ENCODE measurements at regions not wholly inside any gene's neighbourhood (a gene's known extent, or its start where the extent isn't known, plus 50 kb on each side); places are given as distances from the start of the nearest gene placed in this dataset.

DNA sequence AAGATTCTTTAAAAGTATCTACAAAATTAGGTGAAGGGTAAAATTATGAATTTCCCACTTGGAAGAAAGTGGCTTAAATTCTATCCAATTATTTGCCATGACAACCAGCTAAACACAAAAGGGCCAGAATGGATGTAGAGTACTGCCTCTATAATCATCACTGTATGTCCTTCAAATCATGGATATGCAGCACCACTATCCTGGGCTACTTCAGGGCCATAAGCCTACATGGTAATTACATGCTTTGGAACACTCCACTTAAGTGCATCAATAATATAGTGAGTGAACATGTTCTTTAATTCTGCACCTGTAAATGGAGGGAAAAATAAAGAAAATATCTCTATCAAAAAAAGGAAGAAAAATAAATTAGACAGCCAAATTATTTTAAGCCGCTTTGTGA is 575.2 kb downstream of the ISL1 start:
- Histone ChIP-seq H3K4me2 (no peak overlapping the region), H3K4me3 (no peak overlapping the region), H4K20me1 (ENCODE audit: insufficient read depth) (no peaks in the 10 kb centered on the region; the same call in 1 of the 2 replicates), H3K4me1 (replicated peaks; ENCODE audit: insufficient read depth) (no peaks in the 10 kb centered on the region), H3K79me2 (ENCODE audit: low read depth) (no peaks in the 10 kb centered on the region), H3K27me3 (ENCODE audit: insufficient read depth, low read depth) (no peaks in the 10 kb centered on the region), H3K9me3 (ENCODE audit: insufficient read depth, low read depth) (no peaks in the 10 kb centered on the region), H3K27ac (no peak overlapping the region), H2AFZ (no peak overlapping the region), H3F3A (ENCODE audit: insufficient read depth, low read depth) (no peaks in the 10 kb centered on the region), H3K9me2 (ENCODE audit: insufficient read depth) (no peaks in the 10 kb centered on the region), H3K36me3 (ENCODE audit: low read depth) (no peaks in the 10 kb centered on the region)
- intact Hi-C loops (cut with micrococcal nuclease; ENCODE audit: unreplicated experiment) = no loop called here
- DNase-seq = no peak
- ChIA-PET POLR2A (ENCODE audit: unreplicated experiment) (no interaction called here), CTCF (no interaction called here)
- BruUV-seq (replicated peaks) = no TSS peak
- TF ChIP-seq EZH2 (IDR thresholded peaks at IDR 0.05; ENCODE audit: low read depth) = no peak

DNA sequence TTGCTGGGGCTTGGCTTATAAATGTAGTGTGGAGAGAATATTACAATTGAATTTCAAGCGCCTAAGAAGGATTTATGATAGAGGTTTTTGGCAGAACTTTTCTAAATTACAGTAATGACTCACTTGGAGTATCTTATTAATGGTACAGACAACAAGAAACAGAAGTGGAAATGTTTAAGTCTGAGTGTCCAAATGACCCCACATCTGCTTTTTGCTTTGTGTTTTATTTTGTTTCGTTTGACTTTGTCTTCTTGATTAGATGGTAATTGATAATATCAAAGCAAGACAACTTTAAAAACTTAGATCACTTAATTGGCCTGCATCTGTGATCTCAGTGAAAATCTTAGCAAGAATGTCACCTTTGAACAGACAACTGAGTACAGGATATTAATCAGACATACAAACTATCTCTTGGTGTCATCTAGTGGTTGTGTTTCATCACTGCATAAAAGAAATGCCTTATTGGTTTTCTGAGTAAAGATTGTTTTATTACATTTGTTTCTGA is 577.4 kb downstream of the ISL1 start:
- Histone ChIP-seq H3K4me2 (no peak overlapping the region), H3K27me3 (ENCODE audit: insufficient read depth, low read depth) (no peaks in the 10 kb centered on the region), H3K79me2 (ENCODE audit: low read depth) (no peaks in the 10 kb centered on the region), H3K36me3 (ENCODE audit: low read depth) (no peaks in the 10 kb centered on the region), H4K20me1 (ENCODE audit: insufficient read depth) (no peaks in the 10 kb centered on the region; the same call in 1 of the 2 replicates), H3K4me3 (no peak overlapping the region), H3K9me3 (ENCODE audit: insufficient read depth, low read depth) (no peaks in the 10 kb centered on the region), H3K9me2 (ENCODE audit: insufficient read depth) (no peaks in the 10 kb centered on the region), H2AFZ (no peak overlapping the region), H3F3A (ENCODE audit: insufficient read depth, low read depth) (no peaks in the 10 kb centered on the region), H3K27ac (no peak overlapping the region), H3K4me1 (replicated peaks; ENCODE audit: insufficient read depth) (no peaks in the 10 kb centered on the region)
- TF ChIP-seq, protein P1, sequence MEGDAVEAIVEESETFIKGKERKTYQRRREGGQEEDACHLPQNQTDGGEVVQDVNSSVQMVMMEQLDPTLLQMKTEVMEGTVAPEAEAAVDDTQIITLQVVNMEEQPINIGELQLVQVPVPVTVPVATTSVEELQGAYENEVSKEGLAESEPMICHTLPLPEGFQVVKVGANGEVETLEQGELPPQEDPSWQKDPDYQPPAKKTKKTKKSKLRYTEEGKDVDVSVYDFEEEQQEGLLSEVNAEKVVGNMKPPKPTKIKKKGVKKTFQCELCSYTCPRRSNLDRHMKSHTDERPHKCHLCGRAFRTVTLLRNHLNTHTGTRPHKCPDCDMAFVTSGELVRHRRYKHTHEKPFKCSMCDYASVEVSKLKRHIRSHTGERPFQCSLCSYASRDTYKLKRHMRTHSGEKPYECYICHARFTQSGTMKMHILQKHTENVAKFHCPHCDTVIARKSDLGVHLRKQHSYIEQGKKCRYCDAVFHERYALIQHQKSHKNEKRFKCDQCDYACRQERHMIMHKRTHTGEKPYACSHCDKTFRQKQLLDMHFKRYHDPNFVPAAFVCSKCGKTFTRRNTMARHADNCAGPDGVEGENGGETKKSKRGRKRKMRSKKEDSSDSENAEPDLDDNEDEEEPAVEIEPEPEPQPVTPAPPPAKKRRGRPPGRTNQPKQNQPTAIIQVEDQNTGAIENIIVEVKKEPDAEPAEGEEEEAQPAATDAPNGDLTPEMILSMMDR (conservative IDR thresholded peaks at IDR 0.05) = peak; percentile 72
- TF ChIP-seq EZH2 (IDR thresholded peaks at IDR 0.05; ENCODE audit: low read depth) = no peak
- ChIA-PET POLR2A (ENCODE audit: unreplicated experiment) (no interaction called here), CTCF (interaction anchor here (0.7 kb wide), 1 partner anchor 997 kb away, joined by 3 read pairs; no protein-coding TSS in a partner anchor)
- intact Hi-C loops (cut with micrococcal nuclease; ENCODE audit: unreplicated experiment) = loop anchor here (1.0 to 10.0 kb wide), 4 partner anchors 46 to 997 kb away; no protein-coding TSS in a partner anchor
- DNase-seq = no peak
- no TSS peak for BruUV-seq (replicated peaks)

DNA sequence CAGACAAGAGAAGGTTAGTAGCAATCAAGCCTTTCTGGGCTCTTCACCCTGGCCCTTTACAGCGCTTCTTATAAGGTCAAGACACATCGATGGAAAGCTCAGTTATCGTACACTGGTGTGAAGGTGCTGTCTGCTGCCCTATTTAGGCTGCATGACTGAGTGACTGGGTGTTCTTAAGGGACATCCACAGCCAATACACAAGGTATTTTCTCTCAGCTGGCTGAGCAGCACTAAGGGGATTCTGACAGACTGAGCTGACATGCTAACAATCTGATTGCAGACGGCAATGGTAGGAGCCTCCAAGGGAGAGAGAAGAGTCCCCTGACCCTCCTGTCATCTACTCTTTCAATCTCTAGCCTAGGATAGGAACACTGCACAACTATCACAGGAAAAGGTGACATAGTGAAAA is 577.9 kb downstream of the ISL1 start:
- ChIA-PET POLR2A (ENCODE audit: unreplicated experiment) (no interaction called here), CTCF (interaction anchor here (0.7 kb wide), 1 partner anchor 998 kb away, joined by 3 read pairs; no protein-coding TSS in a partner anchor)
- no peak for TF ChIP-seq EZH2 (IDR thresholded peaks at IDR 0.05; ENCODE audit: low read depth)
- TF ChIP-seq, protein P1 (conservative IDR thresholded peaks at IDR 0.05) = peak; percentile 6; the same call in 1 of the 2 replicates
- Histone ChIP-seq H3K4me2 (no peak overlapping the region), H3F3A (ENCODE audit: insufficient read depth, low read depth) (no peaks in the 10 kb centered on the region), H4K20me1 (ENCODE audit: insufficient read depth) (no peaks in the 10 kb centered on the region; the same call in 1 of the 2 replicates), H3K36me3 (ENCODE audit: low read depth) (no peaks in the 10 kb centered on the region), H2AFZ (no peak overlapping the region), H3K27ac (no peak overlapping the region), H3K4me1 (replicated peaks; ENCODE audit: insufficient read depth) (no peaks in the 10 kb centered on the region), H3K27me3 (ENCODE audit: insufficient read depth, low read depth) (no peaks in the 10 kb centered on the region), H3K79me2 (ENCODE audit: low read depth) (no peaks in the 10 kb centered on the region), H3K9me3 (ENCODE audit: insufficient read depth, low read depth) (no peaks in the 10 kb centered on the region), H3K4me3 (no peak overlapping the region), H3K9me2 (ENCODE audit: insufficient read depth) (no peaks in the 10 kb centered on the region; the same call in 1 of the 2 replicates)
- intact Hi-C loops (cut with micrococcal nuclease; ENCODE audit: unreplicated experiment) = loop anchor here (2.0 to 10.0 kb wide), 3 partner anchors 46 to 582 kb away; no protein-coding TSS in a partner anchor
- BruUV-seq (replicated peaks) = no TSS peak
- no peak for DNase-seq

DNA sequence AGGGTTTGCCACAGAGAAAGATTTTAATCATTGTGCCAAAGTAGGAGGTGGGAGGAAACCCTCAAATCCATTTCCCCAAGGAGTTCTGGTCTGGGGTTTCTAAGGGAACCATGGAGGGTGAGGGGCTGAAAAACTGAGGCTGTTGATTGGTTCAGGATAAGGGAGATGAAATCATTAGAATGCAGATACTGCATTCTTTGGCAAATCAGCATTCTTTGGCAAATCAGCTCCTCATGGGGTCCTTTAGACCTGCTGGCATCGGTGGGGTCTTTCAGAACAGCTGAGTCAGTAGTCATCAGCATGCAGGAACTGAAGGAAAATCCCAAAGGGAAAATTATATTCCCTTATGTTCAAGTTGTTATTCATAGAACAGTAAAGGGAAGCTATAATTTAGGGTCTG is 585.5 kb downstream of the ISL1 start:
- TF ChIP-seq, protein P1 (conservative IDR thresholded peaks at IDR 0.05) = no peak
- no peak for TF ChIP-seq EZH2 (IDR thresholded peaks at IDR 0.05; ENCODE audit: low read depth)
- intact Hi-C loops (cut with micrococcal nuclease; ENCODE audit: unreplicated experiment) = loop anchor here (10.0 kb wide), 1 partner anchor 386 kb away; no protein-coding TSS in a partner anchor
- no TSS peak for BruUV-seq (replicated peaks)
- Histone ChIP-seq H3K27me3 (ENCODE audit: insufficient read depth, low read depth) (no peaks in the 10 kb centered on the region), H3K36me3 (ENCODE audit: low read depth) (no peaks in the 10 kb centered on the region), H3K4me1 (replicated peaks; ENCODE audit: insufficient read depth) (no peaks in the 10 kb centered on the region), H3K4me2 (no peak overlapping the region), H3K9me3 (ENCODE audit: insufficient read depth, low read depth) (no peaks in the 10 kb centered on the region), H4K20me1 (ENCODE audit: insufficient read depth) (no peaks in the 10 kb centered on the region), H2AFZ (no peak overlapping the region), H3K4me3 (no peak overlapping the region), H3F3A (ENCODE audit: insufficient read depth, low read depth) (no peaks in the 10 kb centered on the region), H3K79me2 (ENCODE audit: low read depth) (no peaks in the 10 kb centered on the region), H3K9me2 (ENCODE audit: insufficient read depth) (no peaks in the 10 kb centered on the region; the same call in 1 of the 2 replicates), H3K27ac (no peak overlapping the region)
- no peak for DNase-seq
- POLR2A ChIA-PET (ENCODE audit: unreplicated experiment) = no interaction called here
- CTCF ChIA-PET = no interaction called here

Data from PC-9 (cell line).